NCI-H146 treated with DMSO at 0.1 percent for 48 hours (cell line): ENCODE measurements at regions not wholly inside any gene's neighbourhood (a gene's known extent, or its start where the extent isn't known, plus 50 kb on each side); places are given as distances from the start of the nearest gene placed in this dataset.
"Not testable (repeated sequence)": the region's sequence is repeated elsewhere in the genome, so short reads cannot be mapped to it uniquely, and the experiment has no call there.

ENCODE experiments used
- DNase-seq: peaks from one replicate; lab custom pipeline; 2025; ENCODE audit not compliant: unreplicated experiment; lab: John Stamatoyannopoulos, UW

- DNase-seq: no peak
Measured at GRCh38 chr11:82076126-82076525, 657.5 kb downstream of the FAM181B start.

DNA sequence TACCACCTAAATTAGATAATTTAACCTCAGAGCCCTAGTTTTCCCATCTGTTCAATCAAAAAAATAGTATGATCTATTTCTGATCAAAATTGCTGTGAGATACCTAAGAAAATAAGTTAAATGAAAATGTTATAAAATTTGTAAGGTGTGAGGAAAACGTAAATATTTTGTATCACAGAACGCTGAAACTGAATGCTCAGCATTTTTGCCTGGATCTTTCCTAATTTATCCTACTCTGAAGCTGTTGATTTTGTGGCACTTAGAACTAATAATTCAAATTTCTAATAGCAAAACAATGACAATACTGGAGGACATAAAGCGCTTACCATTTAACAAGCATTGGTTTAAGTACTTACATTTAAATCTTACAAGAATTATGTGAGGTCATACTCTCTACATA, 674.2 kb downstream of the FAM181B start:
- no peak for DNase-seq

GRCh38 chr11:82056450-82056849, 677.2 kb downstream of the FAM181B start:
- DNase-seq: no peak

- DNase-seq: no peak
Measured at GRCh38 chr11:82049199-82049598, 684.5 kb downstream of the FAM181B start.

GRCh38 chr11:82047200-82047599, 686.5 kb downstream of the FAM181B start:
- no peak for DNase-seq

DNA sequence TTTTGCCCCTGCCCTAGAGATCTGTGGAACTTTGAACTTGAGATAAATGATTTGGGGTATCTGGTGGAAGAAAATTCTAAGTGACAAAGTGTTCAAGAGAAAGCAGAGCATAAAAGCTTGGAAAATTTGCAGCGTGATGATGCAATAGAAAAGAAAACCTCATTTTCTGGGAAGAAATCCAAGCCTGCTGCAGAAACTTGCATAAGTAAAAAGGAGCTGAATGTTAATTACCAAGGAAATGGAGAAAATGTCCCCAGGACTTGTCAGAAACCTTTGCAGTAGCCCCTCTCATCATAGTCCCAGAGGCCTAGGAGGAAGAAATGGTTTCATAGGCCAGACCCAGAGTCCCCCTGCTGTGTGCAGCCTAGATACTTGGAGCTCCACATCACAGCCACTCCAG, 686.9 kb downstream of the FAM181B start:
- no peak for DNase-seq

GRCh38 chr11:82045748-82046457, 687.8 kb downstream of the FAM181B start:
- no peak for DNase-seq

GRCh38 chr11:82043316-82043715, 690.3 kb downstream of the FAM181B start:
- no peak for DNase-seq

GRCh38 chr11:82041764-82042163, 691.9 kb downstream of the FAM181B start:
- DNase-seq: no peak

GRCh38 chr11:82038154-82038553, 695.5 kb downstream of the FAM181B start:
- no peak for DNase-seq

DNA sequence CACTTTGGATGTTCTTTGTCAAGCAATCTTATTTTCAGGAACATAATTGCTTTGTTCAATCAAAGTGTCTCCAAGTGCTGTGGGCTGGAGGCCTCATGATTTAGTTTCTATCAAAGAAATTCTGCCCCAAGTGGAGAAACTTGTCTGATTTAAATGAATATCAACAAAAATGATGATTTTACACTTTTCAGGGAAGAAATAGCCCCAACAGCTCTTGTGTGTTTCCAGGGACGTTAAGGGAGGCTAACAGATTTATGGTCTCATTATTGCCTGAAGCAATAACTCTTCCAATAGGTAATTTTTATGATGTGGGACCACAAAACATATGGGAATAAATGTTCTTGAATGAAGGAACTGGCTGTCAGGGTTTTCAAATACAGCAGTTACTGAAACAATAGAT, 699.1 kb downstream of the FAM181B start:
- no peak for DNase-seq

GRCh38 chr11:82027335-82027734, 706.3 kb downstream of the FAM181B start:
- DNase-seq: not testable (repeated sequence)

GRCh38 chr11:82024760-82025159, 708.9 kb downstream of the FAM181B start:
- DNase-seq: no peak

DNA sequence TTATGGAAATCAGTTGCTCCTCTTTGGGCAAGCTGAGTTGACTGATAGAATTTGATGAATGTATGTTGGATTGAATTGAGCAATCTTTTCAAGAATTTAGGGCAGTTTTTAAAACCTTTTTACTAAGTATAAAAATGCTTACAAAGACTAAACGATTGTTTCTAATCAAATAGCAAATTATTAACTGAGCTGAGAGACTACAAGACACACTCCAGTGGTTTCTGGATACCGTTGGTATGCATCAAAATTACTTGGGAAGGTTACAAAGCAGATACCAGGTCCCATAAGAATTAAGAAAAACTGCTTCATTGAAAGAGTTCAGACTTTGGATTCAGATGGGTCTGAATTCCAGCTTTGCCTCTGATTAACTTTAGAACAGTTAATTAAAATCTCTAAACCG, 721.4 kb downstream of the FAM181B start:
- no peak for DNase-seq

- no peak for DNase-seq
Measured at GRCh38 chr11:82009133-82009532, 724.5 kb downstream of the FAM181B start.

- no peak for DNase-seq
Measured at GRCh38 chr11:82007521-82007920, 726.1 kb downstream of the FAM181B start.

GRCh38 chr11:82004537-82005213, 729.0 kb downstream of the FAM181B start:
- DNase-seq: no peak

DNA sequence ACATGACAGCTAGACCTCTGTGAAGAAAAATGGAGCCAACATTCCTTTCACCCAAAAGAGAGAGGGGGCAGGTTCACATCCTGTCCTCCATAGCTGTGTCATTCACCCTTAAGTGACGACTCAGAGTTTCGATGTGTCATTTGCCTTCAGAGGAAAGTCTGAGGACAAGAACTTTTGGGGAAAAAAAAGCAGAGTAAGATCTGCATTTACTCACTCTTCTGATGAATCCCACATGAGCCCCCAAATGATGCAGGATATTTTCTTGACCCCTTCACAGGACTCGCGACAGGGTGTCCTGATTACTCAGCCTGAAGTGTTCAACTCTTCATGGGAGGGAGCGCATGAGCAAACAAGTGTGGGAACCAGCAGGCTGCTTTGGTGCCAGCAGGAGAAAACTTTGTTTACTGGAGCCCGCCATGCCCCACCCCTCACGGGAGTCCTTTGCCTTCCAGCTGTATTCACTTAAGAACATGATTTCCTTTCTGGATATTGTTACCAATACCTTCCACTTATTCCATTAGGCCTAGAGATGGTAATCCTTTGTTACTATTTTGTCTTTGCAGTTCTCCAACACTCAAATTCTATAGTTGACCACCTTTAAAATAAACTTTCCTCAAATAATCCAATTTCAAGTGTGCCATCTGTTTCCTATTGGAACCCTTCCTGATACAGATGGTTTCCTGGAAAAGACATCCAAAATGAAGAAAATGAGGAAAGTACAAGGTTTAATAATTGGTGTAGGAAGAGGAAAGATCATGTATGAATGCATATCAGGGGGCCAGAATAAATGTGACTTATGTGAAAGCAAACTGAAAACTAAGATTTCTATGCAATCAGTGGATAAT, 729.8 kb downstream of the FAM181B start:
- DNase-seq: no peak

GRCh38 chr11:82003024-82003423, 730.6 kb downstream of the FAM181B start:
- no peak for DNase-seq

- no peak for DNase-seq
Measured at GRCh38 chr11:81995889-81996288, 737.8 kb downstream of the FAM181B start.

- no peak for DNase-seq
Measured at GRCh38 chr11:81993755-81994154, 739.9 kb downstream of the FAM181B start.
